NCI-H82 (cell line): ENCODE measurements at regions not wholly inside any gene's neighbourhood (a gene's known extent, or its start where the extent isn't known, plus 50 kb on each side); places are given as distances from the start of the nearest gene placed in this dataset.

Experiments used
- DNase-seq: peaks from one replicate; lab custom pipeline; 2025; lab: John Stamatoyannopoulos, UW

DNA sequence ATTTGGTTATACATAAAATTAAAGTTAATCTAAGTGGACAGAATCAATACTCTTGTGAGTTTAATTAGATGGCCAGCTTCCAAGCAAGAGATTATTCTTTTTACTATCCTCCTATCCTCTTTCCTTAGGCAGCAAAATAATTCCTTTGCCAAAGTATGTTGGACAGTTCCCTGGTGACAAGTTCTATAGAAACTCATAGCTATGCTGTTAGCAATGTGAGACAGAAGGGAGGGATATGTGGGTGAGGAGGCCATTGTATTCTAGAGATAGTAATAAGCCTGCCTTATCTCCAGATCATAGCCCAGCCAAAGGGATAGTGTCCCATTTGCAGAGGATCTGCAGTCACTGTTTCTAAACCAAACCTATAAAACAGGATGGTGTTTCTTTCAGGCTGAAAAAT, 181.6 kb upstream of the HDAC9 start:
- peak; percentile 53 for DNase-seq

DNA sequence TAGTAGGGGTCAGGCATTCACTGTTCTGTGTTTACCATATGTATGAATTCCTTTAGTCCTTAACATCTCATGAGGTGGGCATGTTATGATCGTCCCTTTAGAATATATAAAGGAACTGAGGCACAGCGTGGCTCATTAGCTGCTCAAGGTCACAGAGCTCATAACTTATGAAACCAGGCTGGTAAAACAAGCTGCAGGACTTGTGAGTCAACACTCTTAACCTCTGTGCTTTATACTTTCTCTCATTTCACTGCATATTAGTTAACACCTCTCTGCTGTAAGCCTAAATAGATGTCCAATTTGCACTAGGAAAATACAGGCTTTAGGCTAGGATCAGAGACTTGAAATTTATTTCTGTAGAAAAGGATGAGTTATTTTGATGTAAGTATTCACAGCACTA, 180.3 kb upstream of the HDAC9 start:
- no peak for DNase-seq

DNA sequence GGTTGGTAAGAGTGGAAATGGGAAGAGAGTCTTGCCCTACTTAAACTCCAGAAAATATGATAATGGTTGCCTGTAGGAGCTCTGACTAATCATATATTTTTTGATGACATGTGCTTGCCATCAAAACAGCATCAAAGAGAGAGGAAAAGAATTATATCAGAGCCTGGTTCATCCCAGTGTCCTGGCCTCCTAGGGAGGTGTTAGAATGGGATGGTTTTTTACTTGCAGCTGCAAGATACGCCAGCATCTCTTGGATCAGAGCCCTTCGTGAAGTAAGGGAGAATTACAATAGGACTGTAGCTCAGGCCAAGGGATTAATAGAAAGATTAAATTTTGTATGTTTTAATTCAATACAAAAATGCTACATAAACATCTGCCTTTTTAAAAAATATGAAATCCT, 177.6 kb upstream of the HDAC9 start:
- DNase-seq = no peak

GRCh38 chr7:18320422-18320821, 175.1 kb upstream of the HDAC9 start:
- DNase-seq = no peak

- DNase-seq = peak; percentile 75
Observed at GRCh38 chr7:18320971-18321567, 174.5 kb upstream of the HDAC9 start.

GRCh38 chr7:18330548-18330947, 165.0 kb upstream of the HDAC9 start:
- no peak for DNase-seq

- DNase-seq = no peak
Observed at GRCh38 chr7:18336626-18337025, 158.9 kb upstream of the HDAC9 start.

GRCh38 chr7:18337048-18337809, 158.3 kb upstream of the HDAC9 start:
- DNase-seq = no peak

- no peak for DNase-seq
Observed at GRCh38 chr7:18338910-18339523, 156.5 kb upstream of the HDAC9 start.

DNA sequence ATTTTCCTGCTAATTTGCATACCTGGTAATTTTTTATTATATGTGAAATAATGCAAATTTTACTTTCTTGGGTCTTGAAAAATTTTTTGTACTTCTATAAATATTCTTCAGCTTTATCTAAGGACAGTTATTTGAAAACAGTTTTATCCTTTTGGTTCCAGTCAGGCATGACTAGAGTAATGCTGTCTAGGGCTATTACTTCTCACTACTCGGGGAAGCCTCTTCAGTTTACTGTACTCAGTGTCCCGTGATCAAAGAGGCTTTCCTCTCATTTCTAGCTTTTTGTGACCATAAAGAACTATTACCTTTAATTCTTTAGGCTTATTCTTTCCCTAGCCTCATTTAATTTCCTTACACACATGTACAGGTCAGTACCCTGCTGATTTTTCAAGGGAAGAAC, 153.8 kb upstream of the HDAC9 start:
- no peak for DNase-seq

- no peak for DNase-seq
Observed at GRCh38 chr7:18343047-18343446, 152.5 kb upstream of the HDAC9 start.

DNA sequence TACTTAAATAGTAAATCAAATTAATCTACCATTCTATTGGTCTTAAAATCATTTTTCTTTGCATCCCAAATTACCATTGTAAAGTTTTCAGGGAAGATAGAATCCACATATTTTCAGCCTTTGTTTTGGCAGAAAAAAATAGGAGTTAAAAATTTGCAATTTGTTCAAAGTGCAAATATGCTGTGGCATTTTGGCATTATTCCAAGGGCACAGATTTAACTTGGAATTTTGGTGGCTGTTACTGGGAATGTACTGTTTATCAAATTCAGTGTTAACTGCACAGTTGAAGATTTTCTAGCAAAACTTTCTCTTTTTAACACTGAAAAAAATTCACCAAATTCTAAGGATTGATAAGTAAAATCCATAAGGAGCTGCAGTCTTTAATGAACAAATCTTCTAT, 151.0 kb upstream of the HDAC9 start:
- DNase-seq = no peak

DNA sequence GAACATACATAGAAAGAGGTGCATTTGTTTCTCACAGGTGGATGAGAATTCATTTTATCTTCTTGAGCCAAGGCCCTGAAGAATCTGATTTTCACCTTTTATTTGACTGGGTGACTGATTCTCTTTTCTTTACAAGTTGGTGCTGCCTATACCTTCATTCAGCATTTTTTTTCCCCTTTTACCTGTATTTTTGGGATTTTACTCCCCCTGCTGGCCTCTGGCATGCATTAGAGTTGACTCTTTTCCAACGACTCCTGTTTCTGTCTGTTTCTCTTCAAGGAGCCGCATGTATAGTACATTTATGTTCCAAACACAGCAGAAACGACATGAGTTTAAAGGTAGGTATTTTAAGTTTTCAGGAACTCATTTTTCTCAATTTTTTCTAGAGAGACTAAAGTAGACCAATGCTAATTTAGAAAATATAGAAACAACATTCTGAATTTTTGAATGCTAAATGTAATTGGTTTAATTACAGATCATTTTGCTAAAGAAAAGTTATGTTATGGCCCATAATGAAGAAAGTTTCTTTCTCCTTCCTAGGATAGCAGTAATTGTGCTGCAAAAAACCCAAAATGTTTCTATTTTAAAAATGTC, 149.8 kb upstream of the HDAC9 start:
- peak; percentile 57 for DNase-seq

DNA sequence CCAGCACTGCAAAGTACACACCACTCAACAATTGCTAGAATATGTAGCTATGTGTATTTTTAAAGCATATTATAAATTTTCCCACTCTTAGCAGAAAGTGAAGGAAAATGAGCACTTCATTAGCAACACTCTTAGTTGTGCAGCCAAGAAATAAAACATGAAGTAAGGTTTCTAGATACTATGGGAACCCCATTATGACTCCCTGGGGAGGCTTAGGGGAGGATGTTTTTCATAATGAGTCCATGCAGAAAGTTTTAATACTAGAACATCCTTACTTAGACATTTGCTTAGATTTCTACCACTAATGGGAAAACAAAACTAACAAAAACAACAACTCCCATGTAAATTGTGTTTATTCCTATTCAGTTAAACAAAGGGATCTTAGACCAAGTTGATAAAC, 148.4 kb upstream of the HDAC9 start:
- no peak for DNase-seq

DNA sequence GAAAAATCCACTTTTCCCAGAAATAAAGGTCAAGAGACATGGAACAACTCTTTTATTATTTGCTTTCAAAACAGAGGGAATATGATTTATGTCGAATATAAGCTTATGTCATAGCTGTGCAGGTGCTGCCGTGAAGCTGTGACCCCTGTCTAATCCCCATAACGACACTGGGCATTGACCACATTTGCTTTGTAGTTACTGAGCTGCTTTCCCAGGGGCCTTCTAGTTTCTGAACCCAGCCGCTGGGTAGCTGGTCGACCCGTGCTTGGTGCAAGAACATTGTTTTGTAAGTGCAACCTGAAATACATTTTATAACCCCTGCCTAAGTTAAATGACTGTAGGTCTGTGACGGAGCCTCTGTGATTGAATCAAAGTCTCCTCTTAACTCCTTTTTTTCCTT, 144.9 kb upstream of the HDAC9 start:
- DNase-seq = peak; percentile 19

GRCh38 chr7:18352339-18353255, 143.0 kb upstream of the HDAC9 start:
- DNase-seq = peak; percentile 77

DNA sequence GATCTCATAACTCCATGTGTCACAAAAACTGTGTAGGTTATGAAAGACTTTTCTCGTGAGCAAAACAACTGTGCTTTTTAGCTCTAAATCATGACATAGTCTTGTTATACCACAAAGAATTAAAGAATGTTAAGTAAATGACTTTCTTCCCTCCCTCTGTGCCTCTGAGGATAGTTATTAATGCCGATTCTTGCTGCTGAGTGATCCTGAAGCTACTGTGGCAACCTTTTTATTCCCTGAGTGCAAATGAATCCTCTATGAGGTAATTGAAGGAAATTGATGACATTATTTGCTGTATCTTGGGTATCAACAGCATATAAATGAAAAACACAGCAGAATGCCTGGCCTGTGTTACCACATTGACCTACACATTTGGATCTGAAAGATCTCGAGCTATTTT, 142.2 kb upstream of the HDAC9 start:
- DNase-seq = no peak

- no peak for DNase-seq
Observed at GRCh38 chr7:18354108-18355085, 141.2 kb upstream of the HDAC9 start.

GRCh38 chr7:18356191-18356645, 139.3 kb upstream of the HDAC9 start:
- DNase-seq = peak; percentile 37

- peak; percentile 46 for DNase-seq
Observed at GRCh38 chr7:18357691-18358090, 137.9 kb upstream of the HDAC9 start.

GRCh38 chr7:18361756-18362155, 133.8 kb upstream of the HDAC9 start:
- peak; percentile 45 for DNase-seq
